ENCODE measurements at regions not wholly inside any gene's neighbourhood (a gene's known extent, or its start where the extent isn't known, plus 50 kb on each side); places are given as distances from the start of the nearest gene placed in this dataset.
A peak's percentile ranks its signal among the peaks of the same experiment; 100 is the strongest.

GRCh38 chr9:28899926-28900325, 1326.6 kb upstream of the C9orf72 start:
- TF ChIP-seq, protein P1, sequence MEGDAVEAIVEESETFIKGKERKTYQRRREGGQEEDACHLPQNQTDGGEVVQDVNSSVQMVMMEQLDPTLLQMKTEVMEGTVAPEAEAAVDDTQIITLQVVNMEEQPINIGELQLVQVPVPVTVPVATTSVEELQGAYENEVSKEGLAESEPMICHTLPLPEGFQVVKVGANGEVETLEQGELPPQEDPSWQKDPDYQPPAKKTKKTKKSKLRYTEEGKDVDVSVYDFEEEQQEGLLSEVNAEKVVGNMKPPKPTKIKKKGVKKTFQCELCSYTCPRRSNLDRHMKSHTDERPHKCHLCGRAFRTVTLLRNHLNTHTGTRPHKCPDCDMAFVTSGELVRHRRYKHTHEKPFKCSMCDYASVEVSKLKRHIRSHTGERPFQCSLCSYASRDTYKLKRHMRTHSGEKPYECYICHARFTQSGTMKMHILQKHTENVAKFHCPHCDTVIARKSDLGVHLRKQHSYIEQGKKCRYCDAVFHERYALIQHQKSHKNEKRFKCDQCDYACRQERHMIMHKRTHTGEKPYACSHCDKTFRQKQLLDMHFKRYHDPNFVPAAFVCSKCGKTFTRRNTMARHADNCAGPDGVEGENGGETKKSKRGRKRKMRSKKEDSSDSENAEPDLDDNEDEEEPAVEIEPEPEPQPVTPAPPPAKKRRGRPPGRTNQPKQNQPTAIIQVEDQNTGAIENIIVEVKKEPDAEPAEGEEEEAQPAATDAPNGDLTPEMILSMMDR (conservative IDR thresholded peaks at IDR 0.05; ENCODE audit: low read depth) = no peak
- POLR2A ChIA-PET (ENCODE audit: low non-redundant PET) = no interaction called here
- no peak overlapping the region for H3K27ac ChIP-seq
- CTCF ChIA-PET = no interaction called here
- no peak for DNase-seq (ENCODE audit: low spot score)

DNA sequence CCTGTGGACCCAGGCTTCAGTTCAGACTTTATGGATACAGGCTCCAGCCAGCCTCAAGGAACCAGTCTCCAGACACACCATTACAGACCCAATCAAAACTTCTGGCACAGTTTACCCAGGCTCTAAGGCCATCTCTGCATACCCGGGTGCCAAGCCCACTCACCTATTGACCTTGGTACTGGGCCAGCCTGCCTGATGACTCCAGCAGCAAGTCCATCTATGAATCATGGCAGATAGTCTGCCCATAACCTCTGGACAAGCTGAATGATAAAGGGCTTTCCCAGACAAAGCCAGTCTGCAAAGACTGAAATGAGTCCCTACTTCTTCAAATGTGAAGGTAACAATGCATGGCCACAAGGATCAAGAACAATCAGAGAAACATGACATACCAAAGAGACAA, 1327.1 kb upstream of the C9orf72 start:
- no peak overlapping the region for H3K27ac ChIP-seq
- TF ChIP-seq, protein P1 (conservative IDR thresholded peaks at IDR 0.05; ENCODE audit: low read depth) = no peak
- CTCF ChIA-PET = no interaction called here
- POLR2A ChIA-PET (ENCODE audit: low non-redundant PET) = no interaction called here
- DNase-seq (ENCODE audit: low spot score) = no peak

GRCh38 chr9:28909526-28909925, 1336.2 kb upstream of the C9orf72 start:
- TF ChIP-seq, protein P1 (conservative IDR thresholded peaks at IDR 0.05; ENCODE audit: low read depth) = no peak
- DNase-seq (ENCODE audit: low spot score) = no peak
- H3K27ac ChIP-seq = no peak overlapping the region
- ChIA-PET POLR2A (ENCODE audit: low non-redundant PET) (no interaction called here), CTCF (no interaction called here)

DNA sequence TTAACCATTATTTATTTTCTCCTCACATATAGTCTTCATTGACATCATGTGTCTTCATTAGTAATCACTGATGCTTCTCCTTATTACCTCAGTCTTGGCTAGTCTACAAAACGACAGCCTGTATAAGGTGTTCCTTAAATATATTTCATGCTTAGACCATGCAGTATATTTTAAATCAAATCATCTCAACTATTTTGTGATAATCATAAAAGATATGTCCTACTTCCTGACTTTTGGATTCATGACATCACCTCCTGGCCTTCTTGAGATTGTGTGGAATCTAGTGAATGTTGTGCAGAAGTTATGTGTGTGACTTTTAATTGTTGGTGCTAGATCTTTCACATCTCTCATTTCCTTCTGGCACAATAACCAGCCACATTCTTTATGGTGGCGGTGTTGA, 1339.3 kb upstream of the C9orf72 start:
- DNase-seq (ENCODE audit: low spot score) = no peak
- TF ChIP-seq, protein P1 (conservative IDR thresholded peaks at IDR 0.05; ENCODE audit: low read depth) = no peak
- POLR2A ChIA-PET (ENCODE audit: low non-redundant PET) = no interaction called here

GRCh38 chr9:28915202-28915930, 1342.1 kb upstream of the C9orf72 start:
- CTCF ChIA-PET = interaction anchor here (0.6 kb wide), 1 partner anchor 505 kb away, joined by 4 read pairs; no protein-coding TSS in a partner anchor

More for the DNA sequence above, 1339.3 kb upstream of the C9orf72 start:
- CTCF ChIA-PET = no interaction called here
- H3K27ac ChIP-seq = no peak overlapping the region

DNA sequence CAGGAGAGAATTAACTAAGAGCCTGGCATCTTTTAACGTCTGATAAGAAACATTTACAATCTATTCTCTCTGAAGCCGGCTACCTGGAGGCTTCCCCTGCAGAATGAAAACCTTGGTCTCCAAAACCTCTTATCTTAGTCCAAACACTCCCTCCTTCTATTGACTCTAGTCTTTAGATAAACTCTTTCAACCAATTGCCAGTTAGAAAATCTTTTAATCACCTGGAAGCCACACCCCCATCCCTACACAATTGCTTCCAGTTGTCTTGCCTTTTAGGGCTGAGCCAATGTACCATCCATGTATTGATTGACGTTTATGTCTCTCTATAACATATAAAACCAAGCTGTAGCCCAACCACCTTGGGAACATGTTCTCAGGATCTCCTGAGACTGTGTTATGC, 1343.1 kb upstream of the C9orf72 start:
- no peak overlapping the region for H3K27ac ChIP-seq
- TF ChIP-seq, protein P1 (conservative IDR thresholded peaks at IDR 0.05; ENCODE audit: low read depth) = no peak
- POLR2A ChIA-PET (ENCODE audit: low non-redundant PET) = no interaction called here
- CTCF ChIA-PET = interaction anchor here (0.6 kb wide), 1 partner anchor 215 kb away, joined by 3 read pairs; no protein-coding TSS in a partner anchor
- no peak for DNase-seq (ENCODE audit: low spot score)

More at GRCh38 chr9:28915202-28915930, 1342.1 kb upstream of the C9orf72 start:
- POLR2A ChIA-PET (ENCODE audit: low non-redundant PET) = no interaction called here
- no peak overlapping the region for H3K27ac ChIP-seq
- TF ChIP-seq, protein P1 (conservative IDR thresholded peaks at IDR 0.05; ENCODE audit: low read depth) = no peak
- peak; percentile 29 for DNase-seq (ENCODE audit: low spot score)

Data from RWPE1 (cell line).